Hematopoietic multipotent progenitor cell treated with erythropoietin and hydrocortisone succinate and interleukin-3 and kit ligand, for 15 days (in vitro differentiated cells): ENCODE measurements at regions not wholly inside any gene's neighbourhood (a gene's known extent, or its start where the extent isn't known, plus 50 kb on each side); places are given as distances from the start of the nearest gene placed in this dataset.

ENCODE experiments used
- DNase-seq: peaks from one replicate; pipeline ENCODE4 v3.0.0-alpha.2; 2015; ENCODE audit warnings: low spot score

DNA sequence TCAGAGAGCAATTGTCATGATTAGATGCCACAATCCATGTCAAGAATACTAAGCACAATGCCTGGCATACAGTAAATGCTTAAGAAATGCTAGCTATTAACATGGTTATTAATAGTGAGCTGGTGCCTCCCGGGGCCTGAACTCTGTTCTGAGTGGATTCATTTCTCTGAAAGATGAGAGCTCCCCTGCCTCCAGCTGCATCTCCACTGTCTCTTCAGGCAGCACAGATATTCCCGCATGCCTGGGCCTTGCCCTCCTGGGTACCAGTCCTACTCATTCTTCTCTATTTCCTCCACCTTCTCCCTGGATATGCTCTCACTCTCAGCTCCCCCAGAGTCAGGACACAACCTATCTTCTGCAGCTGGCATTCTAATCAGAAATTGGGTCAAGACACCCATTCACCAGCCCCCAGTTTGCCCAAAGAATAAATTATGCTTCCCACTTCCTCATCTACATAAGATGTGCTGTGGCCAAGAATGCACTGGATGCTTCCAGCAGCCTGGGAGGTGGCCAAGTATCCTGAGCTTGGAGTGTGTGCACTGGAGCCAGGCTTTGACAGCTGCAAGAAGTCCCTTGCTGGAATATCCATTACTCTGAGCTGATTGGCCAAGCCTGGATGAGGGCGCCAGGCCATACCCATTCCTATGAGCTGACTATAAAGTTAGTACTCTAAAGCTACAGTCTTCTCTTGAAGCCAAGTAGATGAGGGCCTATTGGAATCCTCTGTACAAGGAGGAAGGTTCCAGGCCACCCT lies 669.0 kb downstream of the ACTL7B start:
- no peak for DNase-seq

GRCh38 chr9:108185613-108186012 lies 670.2 kb downstream of the ACTL7B start:
- no peak for DNase-seq

DNA sequence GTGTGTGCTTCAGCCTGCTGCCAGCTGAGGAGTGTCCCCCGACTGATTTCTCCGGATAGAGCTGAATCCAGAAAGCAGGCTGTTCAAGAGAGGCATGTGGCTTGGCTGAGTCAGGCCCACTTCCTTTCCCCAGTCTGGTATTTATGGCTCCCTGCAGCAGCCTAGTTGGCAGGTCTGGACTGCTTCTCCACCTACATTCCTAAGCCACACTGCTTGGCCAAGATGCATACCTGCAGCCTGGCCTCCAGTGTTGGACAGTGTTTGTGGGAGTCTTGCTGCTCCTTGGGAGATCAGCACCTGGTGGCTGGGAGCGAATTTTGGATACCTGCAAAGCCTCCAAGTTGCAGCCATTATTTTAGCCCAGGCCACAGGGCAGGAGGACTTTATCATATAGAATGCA lies 670.8 kb downstream of the ACTL7B start:
- DNase-seq: no peak

DNA sequence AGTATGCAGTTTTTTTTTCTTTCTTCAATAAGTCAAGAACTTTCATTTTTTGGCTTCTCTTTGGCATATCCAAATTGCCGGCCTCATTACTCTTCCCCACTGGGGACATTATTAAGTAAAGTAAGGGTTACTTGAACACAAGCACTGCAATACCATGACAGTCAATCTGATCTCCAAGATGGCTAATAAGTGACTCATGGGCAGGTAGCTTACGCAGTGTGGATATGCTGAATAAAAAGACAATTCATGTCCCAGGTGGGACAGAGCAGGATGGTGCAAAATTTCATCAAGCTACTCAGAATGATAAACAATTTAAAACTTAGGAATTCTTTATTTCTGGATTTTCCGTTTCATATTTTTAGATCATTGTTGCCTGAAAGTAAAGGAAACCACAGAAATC lies 671.8 kb downstream of the ACTL7B start:
- no peak for DNase-seq

DNA sequence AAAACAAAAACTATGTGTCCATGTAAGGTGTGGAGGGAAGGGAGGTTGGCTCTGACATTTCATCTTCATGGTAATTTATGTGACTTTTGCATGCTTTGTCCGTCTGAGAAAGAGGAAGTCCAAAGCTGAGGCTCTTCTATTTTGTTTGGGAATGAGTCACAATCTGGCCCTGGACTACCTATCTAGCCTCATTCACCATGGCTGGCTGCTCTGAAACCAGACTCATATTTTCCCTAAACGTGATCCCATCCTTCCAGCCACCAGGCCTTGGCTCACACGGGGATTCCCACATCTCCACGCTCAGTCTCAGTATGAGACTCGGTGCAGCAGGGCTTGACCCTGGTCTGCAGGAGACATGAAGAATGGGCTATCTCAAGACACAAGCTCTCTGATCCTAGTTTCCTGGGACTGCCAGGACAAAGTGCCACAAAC lies 672.8 kb downstream of the ACTL7B start:
- DNase-seq: no peak

GRCh38 chr9:108182270-108182669 lies 673.5 kb downstream of the ACTL7B start:
- no peak for DNase-seq

DNA sequence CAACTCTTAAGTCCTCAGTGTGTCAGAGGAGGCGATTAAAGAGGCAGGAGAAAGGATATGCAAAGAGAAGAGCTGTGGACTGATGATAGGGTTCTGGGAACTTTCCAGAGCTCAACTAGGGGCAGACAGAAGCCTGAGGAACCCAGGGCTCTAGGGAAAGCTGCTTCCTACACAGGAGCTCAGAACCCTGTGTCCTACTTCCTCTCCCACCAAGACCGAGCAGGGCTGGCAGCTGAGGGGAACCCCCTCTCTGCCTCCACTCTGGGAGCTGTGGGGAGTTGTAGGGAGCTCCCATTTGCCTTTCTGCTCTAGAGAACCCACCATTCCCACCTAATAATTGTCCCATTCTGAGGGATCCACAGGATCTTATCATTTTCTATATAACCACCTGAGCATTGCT lies 674.3 kb downstream of the ACTL7B start:
- DNase-seq: no peak

- DNase-seq: no peak
Observed at GRCh38 chr9:108180541-108180940, 675.2 kb downstream of the ACTL7B start.

DNA sequence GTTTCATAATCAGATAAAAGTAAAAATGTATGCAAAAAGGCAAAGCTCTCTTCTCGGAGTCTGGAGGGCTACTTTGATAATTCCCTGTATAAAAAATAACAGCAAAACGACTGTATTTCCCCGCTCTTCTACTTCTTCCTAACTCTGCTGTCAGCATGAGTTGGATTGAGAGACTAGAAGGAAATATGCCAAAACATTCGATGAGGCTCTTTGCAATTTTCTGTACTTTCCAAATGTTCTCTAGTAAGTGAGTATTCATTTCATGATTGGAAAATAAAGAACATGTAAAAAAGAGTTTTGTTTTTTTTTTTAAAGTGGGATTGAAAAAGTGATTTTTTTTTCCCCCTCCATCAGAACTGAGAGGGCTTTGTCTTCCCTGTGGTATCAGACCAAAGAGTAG lies 677.5 kb downstream of the ACTL7B start:
- no peak for DNase-seq

GRCh38 chr9:108168236-108168850 lies 678.8 kb upstream of the KLF4 start:
- DNase-seq: no peak

DNA sequence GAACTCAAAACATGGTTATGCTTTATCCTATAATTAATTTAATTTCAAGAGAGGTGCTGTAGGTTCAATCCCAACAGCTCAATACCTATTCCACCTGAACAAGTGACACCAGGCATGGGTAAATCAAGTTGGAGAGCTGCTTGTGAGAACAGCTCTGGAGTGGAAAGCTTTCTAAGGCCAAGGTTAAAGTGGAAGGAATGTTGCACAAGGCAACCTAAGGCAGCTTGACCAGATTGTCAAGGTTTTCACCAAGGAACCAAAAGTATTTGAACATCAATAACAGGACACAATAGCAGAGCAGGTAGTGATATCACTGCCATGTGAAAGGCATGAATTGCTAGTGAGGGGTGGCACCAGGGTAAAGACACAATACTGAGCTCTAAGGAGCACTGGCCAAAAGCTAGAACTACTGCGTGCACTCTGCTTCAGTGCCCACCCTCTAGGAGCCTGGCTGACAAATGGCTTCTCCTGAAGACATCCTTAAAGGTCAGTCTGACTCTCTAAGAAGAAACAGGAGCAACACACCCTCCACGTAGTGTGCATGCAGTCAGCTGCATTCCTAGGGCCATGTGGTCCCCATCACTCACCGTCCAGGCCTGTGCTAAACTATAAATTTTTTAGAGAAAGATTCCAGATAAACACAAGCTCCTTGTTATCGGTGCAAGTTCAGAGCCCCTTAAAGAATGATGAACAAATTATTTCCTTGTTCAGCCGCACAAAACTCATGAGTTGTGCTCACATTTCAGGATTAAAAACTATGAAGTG lies 677.7 kb upstream of the KLF4 start:
- no peak for DNase-seq

DNA sequence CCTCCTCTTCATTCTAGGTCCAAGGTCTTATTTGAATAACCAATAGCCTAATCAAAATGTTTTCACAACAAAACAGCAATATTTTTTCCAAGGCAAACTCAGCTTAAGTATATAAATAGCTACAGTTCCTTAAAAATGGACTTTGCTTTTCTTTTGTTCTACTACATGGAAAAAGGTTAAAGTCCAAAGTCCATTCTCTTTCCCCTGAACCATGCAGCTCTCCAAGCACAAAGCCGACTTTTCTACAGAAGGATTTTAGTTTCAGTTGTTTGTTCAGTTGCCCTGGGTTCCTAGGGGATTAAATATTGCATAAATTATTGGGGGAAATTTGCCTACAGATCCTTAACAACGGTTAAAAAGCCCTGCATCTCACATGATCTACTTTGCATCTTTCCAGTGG lies 677.0 kb upstream of the KLF4 start:
- DNase-seq: no peak

GRCh38 chr9:108163321-108164005 lies 673.9 kb upstream of the KLF4 start:
- DNase-seq: peak; percentile 55

DNA sequence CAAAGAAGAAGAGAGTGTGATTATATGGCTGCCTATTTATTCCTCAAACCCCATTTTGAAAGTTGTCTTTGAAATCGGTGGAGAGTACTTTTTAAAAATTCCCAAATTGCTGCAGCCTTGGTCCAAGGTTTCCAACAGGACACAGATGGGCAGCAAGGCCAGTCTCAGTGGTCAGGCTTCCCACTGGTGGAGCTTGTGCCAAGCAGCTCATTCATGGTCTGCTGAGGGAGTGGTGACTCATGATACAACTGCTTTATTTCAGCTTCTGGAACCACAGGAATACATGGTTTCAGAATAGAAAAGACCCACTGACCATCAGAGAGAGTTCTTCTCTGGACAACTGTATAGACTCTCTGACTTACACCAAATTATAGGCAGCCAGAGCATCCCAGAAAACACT lies 673.1 kb upstream of the KLF4 start:
- no peak for DNase-seq

DNA sequence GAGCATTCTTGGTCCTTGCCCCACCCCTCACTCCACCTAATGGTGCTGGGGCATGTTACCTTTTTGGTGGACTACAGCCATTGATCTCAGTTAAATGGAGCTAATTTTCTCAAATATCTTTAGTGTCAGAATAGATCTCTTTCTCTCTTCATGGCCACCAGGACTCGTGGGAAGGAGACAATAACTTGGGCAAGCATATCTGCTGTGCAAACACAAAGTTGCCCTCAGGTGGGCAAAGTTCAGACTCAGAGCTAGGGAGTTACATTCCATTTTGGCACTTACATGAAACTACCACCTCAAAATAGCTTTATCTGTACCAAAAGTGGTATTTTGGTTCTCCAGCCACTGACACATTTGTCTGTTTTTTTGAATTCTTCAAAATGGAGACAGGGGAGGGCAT lies 671.9 kb upstream of the KLF4 start:
- DNase-seq: no peak

- DNase-seq: no peak
Observed at GRCh38 chr9:108160706-108161355, 671.3 kb upstream of the KLF4 start.

GRCh38 chr9:108160039-108160438 lies 670.5 kb upstream of the KLF4 start:
- no peak for DNase-seq

DNA sequence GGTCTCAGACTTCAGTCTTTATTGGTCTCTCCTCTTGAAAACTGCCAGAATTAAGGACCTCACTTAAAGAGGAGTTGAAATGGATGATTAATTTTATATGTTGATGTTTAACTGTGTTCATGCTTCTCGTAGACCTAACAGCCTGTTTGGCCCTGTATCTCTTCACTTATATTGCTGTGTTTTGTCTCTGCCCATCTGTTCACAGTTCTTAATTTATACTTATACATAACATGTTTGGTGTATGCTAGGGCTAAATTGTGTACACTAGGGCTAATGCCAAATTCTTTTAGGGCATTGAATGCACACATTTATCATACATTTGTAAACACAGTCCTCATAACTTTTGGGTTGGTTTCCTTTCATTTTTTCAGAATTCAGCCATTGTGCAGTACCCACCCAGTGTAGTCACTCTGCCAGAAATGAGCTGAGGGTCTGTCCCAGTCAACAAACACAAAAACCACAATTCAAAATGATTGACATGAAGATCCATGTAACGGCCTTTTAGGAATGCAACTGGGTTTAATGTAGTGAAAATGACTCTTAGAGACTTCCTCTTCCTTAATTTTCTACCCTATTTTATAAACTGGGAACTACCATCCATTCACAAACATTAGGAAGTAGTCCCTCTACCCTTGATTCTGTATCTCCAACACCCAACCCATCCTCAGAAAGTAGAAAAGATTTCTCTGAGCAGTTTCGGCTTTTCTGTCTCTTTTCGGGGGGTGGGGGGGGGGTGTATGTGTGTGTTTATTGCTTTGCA lies 668.8 kb upstream of the KLF4 start:
- no peak for DNase-seq

- peak; percentile 66 for DNase-seq
Observed at GRCh38 chr9:108156270-108156998, 666.9 kb upstream of the KLF4 start.

- DNase-seq: no peak
Observed at GRCh38 chr9:108153416-108153815, 663.8 kb upstream of the KLF4 start.
